OCI-LY7 (cell line): ENCODE measurements at regions not wholly inside any gene's neighbourhood (a gene's known extent, or its start where the extent isn't known, plus 50 kb on each side); places are given as distances from the start of the nearest gene placed in this dataset.
A peak's percentile ranks its signal among the peaks of the same experiment; 100 is the strongest.

ENCODE experiments used
- BruUV-seq: library from RNA; stranded (reverse); fragments of 400-500 nt; replicated peaks from 2 replicates; lab custom pipeline; 2021; lab: Mats Ljungman, UMichigan
- CTCF ChIA-PET: fragments of 300-600 bp; sonication (Branson Sonifier 250); formaldehyde crosslinking; loops from one replicate; lab custom pipeline; 2022; ENCODE audit warnings: antibody characterized with exemption; ENCODE audit not compliant: unreplicated experiment; lab: Charles Lee
- POLR2A ChIA-PET: fragments of 300-600 bp; sonication (Branson Sonifier 250); formaldehyde crosslinking; loops from one replicate; lab custom pipeline; 2022; ENCODE audit warnings: antibody characterized with exemption; lab: Charles Lee
- DNase-seq: peaks from one replicate; pipeline ENCODE4 v3.0.0-alpha.2; 2015; ENCODE audit warnings: low spot score
- H2AFZ ChIP-seq: fragments of 200-600 bp; sonication (generic), shearing (Covaris generic); 2 replicates; pipeline ENCODE4 v1.6.1; 2014; ENCODE audit warnings: mild to moderate bottlenecking, antibody characterized with exemption, low read length, moderate library complexity
- H3K27ac ChIP-seq: fragments of 200-600 bp; sonication (generic); 2 replicates; pipeline ENCODE4 v1.5.1; 2014; ENCODE audit warnings: mixed run types, low read depth, mild to moderate bottlenecking, moderate library complexity, low read length, inconsistent platforms; ENCODE audit not compliant: poor library complexity, severe bottlenecking
- H3K36me3 ChIP-seq: fragments of 200-600 bp; sonication (generic); 2 replicates; pipeline ENCODE4 v1.6.1; 2014; ENCODE audit warnings: mild to moderate bottlenecking, antibody characterized with exemption, low read length, moderate library complexity, mixed read lengths; ENCODE audit not compliant: insufficient read depth
- H3K4me1 ChIP-seq: fragments of 200-600 bp; sonication (generic); 2 replicates; pipeline ENCODE4 v1.5.1; 2014; ENCODE audit warnings: mild to moderate bottlenecking, low read length; ENCODE audit not compliant: insufficient read depth, poor library complexity, severe bottlenecking
- H3K4me2 ChIP-seq: fragments of 200-600 bp; sonication (generic); 2 replicates; pipeline ENCODE4 v1.6.1; 2014; ENCODE audit warnings: mild to moderate bottlenecking, low read length
- H3K4me3 ChIP-seq: fragments of 200-600 bp; sonication (generic); 2 replicates; pipeline ENCODE4 v1.5.1; 2014; ENCODE audit warnings: mild to moderate bottlenecking, low read depth, low read length; ENCODE audit not compliant: poor library complexity, severe bottlenecking
- H3K79me2 ChIP-seq: fragments of 200-600 bp; sonication (generic); 2 replicates; pipeline ENCODE4 v1.6.1; 2016; ENCODE audit warnings: low read depth, mild to moderate bottlenecking, low read length, moderate library complexity, mixed read lengths; ENCODE audit not compliant: insufficient read depth
- H3K9me2 ChIP-seq: fragments of 200-600 bp; sonication (generic); 2 replicates; pipeline ENCODE4 v1.6.1; 2016; ENCODE audit warnings: mild to moderate bottlenecking, low read length, mixed read lengths; ENCODE audit not compliant: insufficient read depth
- H3K9me3 ChIP-seq: fragments of 200-600 bp; sonication (generic); 2 replicates; pipeline ENCODE4 v1.6.1; 2014; ENCODE audit warnings: mild to moderate bottlenecking, mixed run types, low read length, mixed read lengths
- H4K20me1 ChIP-seq: fragments of 200-600 bp; sonication (generic); 2 replicates; pipeline ENCODE4 v1.6.1; 2014; ENCODE audit warnings: mild to moderate bottlenecking, antibody characterized with exemption, low read length, moderate library complexity, mixed read lengths; ENCODE audit not compliant: insufficient read depth
- EZH2phosphoT487 ChIP-seq: fragments of 200-600 bp; sonication (generic); IDR thresholded peaks from 2 replicates; pipeline ENCODE4 v1.6.1; 2018; ENCODE audit warnings: low read depth, borderline replicate concordance, mild to moderate bottlenecking, mixed run types, antibody characterized with exemption, low read length, moderate library complexity, mixed read lengths
- intact Hi-C: fragments of 100-400 bp; cut with micrococcal nuclease; formaldehyde crosslinking; loops from one replicate; pipeline ENCODE4 v1.10.0; 2022; ENCODE audit not compliant: unreplicated experiment
- TF ChIP-seq, protein P1 (sequence below): fragments of 200-600 bp; sonication (generic); conservative IDR thresholded peaks from 2 replicates; pipeline ENCODE4 v1.5.1; 2014; ENCODE audit warnings: mild to moderate bottlenecking, antibody characterized with exemption, low read length, moderate library complexity, mixed read lengths

DNA sequence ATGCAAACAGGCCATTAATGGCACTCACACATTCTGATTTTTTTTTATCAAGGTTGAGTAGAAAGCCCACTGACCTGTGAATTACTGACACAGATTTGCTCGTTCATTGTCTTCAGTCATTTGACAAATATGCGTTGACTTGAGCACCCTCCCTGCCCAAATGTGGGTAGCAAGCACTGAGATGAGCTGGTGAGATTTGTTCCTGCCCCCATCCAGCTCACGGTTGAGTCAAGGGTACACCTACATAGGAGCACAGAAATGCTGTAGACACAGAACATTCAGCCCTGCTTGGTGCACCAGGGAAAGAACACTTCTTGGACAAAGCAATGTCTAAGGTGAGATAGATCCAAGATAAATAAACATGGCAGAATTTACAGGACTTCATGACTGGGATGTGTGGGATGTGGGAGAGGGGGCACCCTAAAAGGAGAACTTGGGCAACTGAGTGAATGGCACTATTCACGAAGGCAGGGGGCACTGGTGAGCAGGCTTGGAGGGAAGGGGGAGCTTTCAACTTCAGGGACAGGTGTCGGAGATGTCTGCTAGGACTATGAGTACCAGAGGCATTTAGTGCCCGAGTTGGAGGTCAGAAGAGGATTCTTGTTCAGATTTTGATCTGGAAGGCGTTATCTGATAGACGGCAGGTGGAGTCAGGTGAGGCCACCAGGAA lies 213.4 kb downstream of the VRK1 start:
- no peak overlapping the region for H3K4me3 ChIP-seq
- no peak overlapping the region for H3K27ac ChIP-seq
- intact Hi-C loops = no loop called here
- H3K4me1 ChIP-seq = no peaks in the 10 kb centered on the region
- H3K79me2 ChIP-seq = no peaks in the 10 kb centered on the region
- H3K9me3 ChIP-seq = no peaks in the 10 kb centered on the region
- ChIA-PET CTCF (no interaction called here), POLR2A (no interaction called here)
- TF ChIP-seq, protein P1, sequence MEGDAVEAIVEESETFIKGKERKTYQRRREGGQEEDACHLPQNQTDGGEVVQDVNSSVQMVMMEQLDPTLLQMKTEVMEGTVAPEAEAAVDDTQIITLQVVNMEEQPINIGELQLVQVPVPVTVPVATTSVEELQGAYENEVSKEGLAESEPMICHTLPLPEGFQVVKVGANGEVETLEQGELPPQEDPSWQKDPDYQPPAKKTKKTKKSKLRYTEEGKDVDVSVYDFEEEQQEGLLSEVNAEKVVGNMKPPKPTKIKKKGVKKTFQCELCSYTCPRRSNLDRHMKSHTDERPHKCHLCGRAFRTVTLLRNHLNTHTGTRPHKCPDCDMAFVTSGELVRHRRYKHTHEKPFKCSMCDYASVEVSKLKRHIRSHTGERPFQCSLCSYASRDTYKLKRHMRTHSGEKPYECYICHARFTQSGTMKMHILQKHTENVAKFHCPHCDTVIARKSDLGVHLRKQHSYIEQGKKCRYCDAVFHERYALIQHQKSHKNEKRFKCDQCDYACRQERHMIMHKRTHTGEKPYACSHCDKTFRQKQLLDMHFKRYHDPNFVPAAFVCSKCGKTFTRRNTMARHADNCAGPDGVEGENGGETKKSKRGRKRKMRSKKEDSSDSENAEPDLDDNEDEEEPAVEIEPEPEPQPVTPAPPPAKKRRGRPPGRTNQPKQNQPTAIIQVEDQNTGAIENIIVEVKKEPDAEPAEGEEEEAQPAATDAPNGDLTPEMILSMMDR = peak; percentile 31; the same call in 1 of the 2 replicates
- TF ChIP-seq EZH2phosphoT487 = no peak
- no peaks in the 10 kb centered on the region for H3K36me3 ChIP-seq
- H2AFZ ChIP-seq = no peak overlapping the region
- H3K4me2 ChIP-seq = no peak overlapping the region
- no peak for DNase-seq
- BruUV-seq = no TSS peak
- H3K9me2 ChIP-seq = no peaks in the 10 kb centered on the region
- no peaks in the 10 kb centered on the region for H4K20me1 ChIP-seq

DNA sequence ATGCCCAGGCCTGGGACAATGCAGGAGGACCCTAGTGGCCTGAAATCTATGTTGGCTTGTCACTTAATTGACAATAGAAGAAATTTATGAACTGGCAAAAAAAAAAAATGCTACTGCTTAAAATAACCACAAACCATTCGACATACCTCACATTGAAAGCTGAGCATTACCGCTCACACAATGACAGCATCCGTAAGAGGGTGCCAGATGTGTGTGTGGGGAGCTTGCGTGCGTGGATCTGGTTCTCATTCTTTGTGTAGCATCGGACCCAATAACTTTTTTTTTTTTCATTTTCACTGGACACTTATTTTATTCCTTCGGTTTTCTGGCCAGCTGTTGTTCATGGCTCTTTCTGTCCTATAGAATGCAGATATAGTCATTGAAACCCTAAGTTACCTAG lies 216.7 kb downstream of the VRK1 start:
- H3K4me3 ChIP-seq = no peak overlapping the region
- H4K20me1 ChIP-seq = no peaks in the 10 kb centered on the region
- no peaks in the 10 kb centered on the region for H3K36me3 ChIP-seq
- no peak for DNase-seq
- BruUV-seq = no TSS peak
- intact Hi-C loops = no loop called here
- TF ChIP-seq, protein P1 = no peak
- no peak for TF ChIP-seq EZH2phosphoT487
- H3K27ac ChIP-seq = no peak overlapping the region
- H3K9me3 ChIP-seq = no peaks in the 10 kb centered on the region
- H3K4me2 ChIP-seq = no peak overlapping the region
- no peak overlapping the region for H2AFZ ChIP-seq
- H3K79me2 ChIP-seq = no peaks in the 10 kb centered on the region
- POLR2A ChIA-PET = interaction anchor here (0.6 kb wide), 1 partner anchor 1071 kb away, joined by 3 read pairs; no protein-coding TSS in a partner anchor
- CTCF ChIA-PET = no interaction called here
- H3K4me1 ChIP-seq = no peaks in the 10 kb centered on the region
- H3K9me2 ChIP-seq = no peaks in the 10 kb centered on the region

DNA sequence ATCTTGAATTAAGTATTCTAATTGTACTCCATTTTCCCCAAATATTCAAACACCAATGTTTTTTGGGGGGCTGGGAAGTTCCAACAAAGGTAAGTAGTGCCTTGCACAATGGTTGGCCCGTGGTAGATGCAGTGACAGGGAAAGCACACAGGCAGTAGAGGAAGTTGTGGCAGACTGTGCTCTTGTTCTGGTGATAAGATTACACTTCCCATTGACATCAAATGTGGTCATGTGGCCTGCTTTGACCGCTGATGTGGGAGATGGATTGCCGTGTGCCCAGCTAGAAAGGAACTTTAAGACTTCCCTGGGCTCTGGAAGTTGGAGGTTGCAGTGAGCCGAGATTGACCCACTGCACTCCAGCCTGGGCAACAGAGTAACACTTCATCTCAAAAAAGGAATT lies 223.8 kb downstream of the VRK1 start:
- DNase-seq = no peak
- H3K9me3 ChIP-seq = no peaks in the 10 kb centered on the region
- H3K27ac ChIP-seq = no peak overlapping the region
- intact Hi-C loops = no loop called here
- no peak overlapping the region for H2AFZ ChIP-seq
- POLR2A ChIA-PET = no interaction called here
- TF ChIP-seq EZH2phosphoT487 = no peak
- TF ChIP-seq, protein P1 = no peak
- no peaks in the 10 kb centered on the region for H3K36me3 ChIP-seq
- H4K20me1 ChIP-seq = peaks cover 6% of the 10 kb centered on the region; the same call in 1 of the 2 replicates
- no peaks in the 10 kb centered on the region for H3K79me2 ChIP-seq
- H3K4me2 ChIP-seq = no peak overlapping the region
- H3K4me1 ChIP-seq = no peaks in the 10 kb centered on the region
- CTCF ChIA-PET = no interaction called here
- no peaks in the 10 kb centered on the region for H3K9me2 ChIP-seq
- BruUV-seq = no TSS peak
- H3K4me3 ChIP-seq = no peak overlapping the region
